GM13977 (cell line): ENCODE measurements at regions not wholly inside any gene's neighbourhood (a gene's known extent, or its start where the extent isn't known, plus 50 kb on each side); places are given as distances from the start of the nearest gene placed in this dataset.

Experiments used
- DNase-seq: peaks from one replicate; pipeline ENCODE4 v3.0.0; 2012; ENCODE audit warnings: low spot score
- in situ Hi-C: fragments of 300-500 bp; cut with MboI; formaldehyde crosslinking; loops from one replicate; pipeline ENCODE4 v1.12.0; 2022; ENCODE audit warnings: low sequenced_read_pairs, low pct_unique_long_range_greater_than_20kb, mixed read lengths, inconsistent platforms; ENCODE audit not compliant: unreplicated experiment
- TF ChIP-seq, protein P1 (sequence below): IDR thresholded peaks from 2 replicates; pipeline ENCODE4 v1.5.1; 2012; ENCODE audit warnings: mild to moderate bottlenecking, control low read depth; ENCODE audit not compliant: insufficient read depth; ENCODE audit errors: extremely low read depth, missing control alignments

DNA sequence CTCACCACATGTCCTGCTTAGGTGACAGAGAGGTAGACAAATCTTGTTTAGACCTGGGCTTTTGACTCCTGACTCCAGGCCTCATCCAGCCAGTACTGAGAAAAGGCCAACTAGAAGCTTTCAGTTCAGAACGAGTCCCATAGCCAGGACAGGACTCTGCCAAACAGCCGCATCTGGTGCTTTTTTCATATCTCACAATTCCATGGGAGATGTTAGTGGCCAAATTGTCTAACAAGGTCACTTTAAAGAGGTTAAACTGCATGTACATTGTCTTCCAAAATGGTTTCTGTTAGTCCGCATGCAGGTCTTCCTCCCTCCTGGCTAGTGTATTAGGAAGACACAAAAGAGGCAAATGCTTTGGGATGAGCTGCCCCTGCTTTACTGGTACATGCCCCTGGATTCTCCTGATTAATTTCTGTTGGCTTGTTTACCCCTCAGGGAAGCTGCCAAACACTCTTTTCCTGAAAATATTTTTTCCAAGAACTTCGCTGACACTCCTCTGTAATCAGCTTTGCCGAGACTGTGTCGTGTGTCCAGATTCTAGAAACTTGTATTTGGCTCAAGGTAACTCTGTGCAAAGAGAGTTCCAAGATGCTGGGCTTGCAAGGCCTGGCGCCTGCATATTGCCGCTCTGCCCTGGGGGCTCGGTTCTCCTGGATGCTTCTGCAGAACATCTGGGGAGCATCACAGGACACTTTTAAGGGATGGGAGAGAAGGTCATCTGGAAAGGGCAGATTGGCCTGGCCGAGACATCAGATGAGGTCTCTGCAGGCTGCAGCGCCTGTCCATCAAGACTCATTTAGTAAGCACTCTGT lies 209.2 kb upstream of the APCDD1 start:
- in situ Hi-C loops: no loop called here
- no peak for DNase-seq
- TF ChIP-seq, protein P1, sequence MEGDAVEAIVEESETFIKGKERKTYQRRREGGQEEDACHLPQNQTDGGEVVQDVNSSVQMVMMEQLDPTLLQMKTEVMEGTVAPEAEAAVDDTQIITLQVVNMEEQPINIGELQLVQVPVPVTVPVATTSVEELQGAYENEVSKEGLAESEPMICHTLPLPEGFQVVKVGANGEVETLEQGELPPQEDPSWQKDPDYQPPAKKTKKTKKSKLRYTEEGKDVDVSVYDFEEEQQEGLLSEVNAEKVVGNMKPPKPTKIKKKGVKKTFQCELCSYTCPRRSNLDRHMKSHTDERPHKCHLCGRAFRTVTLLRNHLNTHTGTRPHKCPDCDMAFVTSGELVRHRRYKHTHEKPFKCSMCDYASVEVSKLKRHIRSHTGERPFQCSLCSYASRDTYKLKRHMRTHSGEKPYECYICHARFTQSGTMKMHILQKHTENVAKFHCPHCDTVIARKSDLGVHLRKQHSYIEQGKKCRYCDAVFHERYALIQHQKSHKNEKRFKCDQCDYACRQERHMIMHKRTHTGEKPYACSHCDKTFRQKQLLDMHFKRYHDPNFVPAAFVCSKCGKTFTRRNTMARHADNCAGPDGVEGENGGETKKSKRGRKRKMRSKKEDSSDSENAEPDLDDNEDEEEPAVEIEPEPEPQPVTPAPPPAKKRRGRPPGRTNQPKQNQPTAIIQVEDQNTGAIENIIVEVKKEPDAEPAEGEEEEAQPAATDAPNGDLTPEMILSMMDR: no peak

DNA sequence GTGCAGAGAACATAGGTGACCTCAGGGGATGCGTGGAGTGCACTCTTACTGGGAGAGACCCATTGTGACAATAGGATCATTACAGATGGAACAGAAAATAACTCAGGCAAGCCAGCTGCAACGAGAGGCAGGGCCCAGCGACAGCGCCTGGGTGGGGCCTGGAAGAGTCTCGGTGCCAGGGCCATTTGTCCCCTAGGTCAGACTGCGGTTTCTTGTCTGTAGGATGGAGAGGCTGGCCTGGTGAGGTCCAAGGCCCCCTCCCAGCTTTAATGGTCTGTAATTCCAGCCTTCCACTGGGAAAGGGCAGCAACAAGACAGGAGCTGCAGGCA lies 208.6 kb upstream of the APCDD1 start:
- DNase-seq: no peak
- TF ChIP-seq, protein P1: no peak
- in situ Hi-C loops: no loop called here

DNA sequence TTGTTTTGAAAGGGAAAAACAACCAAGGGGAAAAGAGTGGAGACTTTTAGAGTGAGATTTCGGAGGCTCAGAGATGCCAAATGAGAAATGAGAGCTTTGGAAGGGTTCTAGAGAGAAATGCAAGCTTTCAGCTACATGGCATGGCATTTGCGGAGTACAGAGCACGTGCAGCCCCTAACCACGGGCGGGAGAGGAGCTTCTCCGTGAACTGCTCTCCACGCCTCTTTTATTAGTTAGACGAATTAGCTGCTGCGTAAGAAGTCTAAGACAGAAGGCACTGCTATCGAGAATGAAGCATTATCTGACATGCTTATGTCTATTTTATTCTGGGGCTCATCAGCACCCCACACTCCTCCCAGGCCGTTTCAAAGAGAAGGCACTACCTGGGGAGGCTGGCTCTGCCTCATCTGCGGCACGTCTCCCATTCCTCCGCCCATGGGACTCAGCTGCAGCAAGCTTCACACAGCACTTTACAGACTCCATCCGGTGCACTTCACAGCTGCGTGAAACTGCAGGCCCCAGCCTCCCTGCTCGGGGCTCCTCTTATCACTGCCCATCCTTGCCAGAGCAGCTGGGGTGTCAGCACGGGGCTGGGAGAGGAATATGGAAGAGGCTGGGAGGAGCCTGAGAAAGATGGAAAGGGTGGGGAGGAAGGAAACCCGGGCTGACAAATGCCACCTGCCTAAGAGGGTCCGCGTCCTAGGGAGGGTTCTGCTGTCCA lies 207.3 kb upstream of the APCDD1 start:
- TF ChIP-seq, protein P1: no peak
- in situ Hi-C loops: no loop called here
- no peak for DNase-seq

DNA sequence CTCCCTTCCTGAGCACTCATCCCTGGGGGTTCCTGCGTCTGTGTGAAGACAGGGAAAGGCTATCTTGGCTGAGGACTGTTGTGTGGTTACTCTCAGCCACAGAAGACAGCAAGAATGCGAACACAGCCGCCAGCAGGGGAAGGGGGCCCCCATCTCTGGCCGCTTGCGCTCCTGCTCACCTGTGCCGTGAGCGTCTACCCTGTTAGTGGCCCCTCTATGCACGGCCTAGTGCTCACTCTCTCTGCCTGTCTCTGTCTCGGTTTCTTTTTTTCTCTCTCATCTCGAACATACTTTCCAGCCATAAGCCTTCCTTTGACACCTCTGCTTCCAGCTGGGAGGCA lies 206.7 kb upstream of the APCDD1 start:
- TF ChIP-seq, protein P1: no peak
- in situ Hi-C loops: no loop called here
- DNase-seq: no peak

DNA sequence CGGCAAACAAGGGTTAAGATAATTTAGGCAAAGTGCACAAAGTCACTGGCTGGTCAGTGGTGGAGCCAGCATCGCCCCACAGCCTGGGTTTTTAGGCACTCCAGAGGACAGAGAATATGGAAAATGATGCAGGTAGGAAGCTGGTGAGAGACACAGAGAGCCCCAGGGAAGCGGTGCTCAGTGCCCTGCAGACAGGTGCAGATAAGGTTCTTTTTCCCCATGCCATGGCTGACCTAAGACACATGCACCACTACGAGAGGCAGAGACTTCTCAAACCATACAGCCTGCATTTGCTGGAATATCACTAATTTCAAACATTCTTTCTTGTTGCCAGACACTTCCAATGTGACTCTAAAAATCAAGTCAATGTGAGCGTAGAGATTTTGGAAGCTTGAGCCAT lies 205.7 kb upstream of the APCDD1 start:
- no peak for DNase-seq
- TF ChIP-seq, protein P1: no peak
- in situ Hi-C loops: no loop called here

DNA sequence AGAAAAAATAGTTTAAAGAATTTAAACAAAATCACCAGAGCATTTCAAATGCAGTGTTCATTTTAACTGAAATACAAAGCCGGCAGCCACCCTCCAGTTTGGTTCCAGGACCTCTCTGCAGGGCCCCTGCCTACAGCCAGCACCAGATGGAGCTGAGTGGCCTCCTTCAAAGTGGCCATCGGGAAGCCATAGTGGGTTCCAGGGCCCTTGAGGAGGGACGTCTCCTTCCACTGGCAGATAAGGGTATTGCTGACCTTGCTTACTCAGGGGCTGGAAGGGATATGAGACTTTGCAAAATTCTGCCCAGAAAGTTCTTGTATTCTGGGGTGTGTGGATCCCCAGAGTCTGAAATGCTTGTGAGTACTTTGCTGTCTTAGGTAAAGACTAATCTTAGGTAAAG lies 205.2 kb upstream of the APCDD1 start:
- DNase-seq: no peak
- TF ChIP-seq, protein P1: no peak
- in situ Hi-C loops: no loop called here

DNA sequence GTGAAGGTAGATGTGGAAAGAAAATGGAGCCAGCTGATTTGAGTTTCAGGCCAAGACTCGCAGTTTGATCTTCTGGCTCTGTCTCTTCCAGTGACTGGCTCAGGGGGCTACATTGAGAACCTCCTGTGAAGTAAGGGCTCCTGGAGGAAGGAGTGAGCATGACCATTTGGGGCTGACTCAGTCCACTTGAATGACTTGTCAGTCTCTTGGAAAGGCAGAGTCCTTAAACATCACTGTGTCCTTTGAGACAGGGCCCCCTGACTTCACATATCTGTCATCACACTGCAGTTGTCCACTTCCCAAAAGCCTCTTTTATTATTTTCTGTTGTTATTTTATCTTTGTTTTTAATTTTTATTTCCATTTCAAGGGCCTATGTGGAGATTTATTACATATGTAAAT lies 204.6 kb upstream of the APCDD1 start:
- no peak for DNase-seq
- TF ChIP-seq, protein P1: no peak
- in situ Hi-C loops: no loop called here
